GM12864 (cell line): ENCODE measurements at regions not wholly inside any gene's neighbourhood (a gene's known extent, or its start where the extent isn't known, plus 50 kb on each side); places are given as distances from the start of the nearest gene placed in this dataset.
"Not testable (repeated sequence)": the region's sequence is repeated elsewhere in the genome, so short reads cannot be mapped to it uniquely, and the experiment has no call there.

Source experiments
- DNase-seq: peaks from one replicate; pipeline ENCODE4 v3.0.0-alpha.2; 2011; ENCODE audit warnings: low read depth
- H3K4me3 ChIP-seq: 2 replicates; pipeline ENCODE4 v1.5.1; 2011; ENCODE audit warnings: mild to moderate bottlenecking, low read depth, low read length, control low read depth
- CTCF ChIP-seq: IDR thresholded peaks from 2 replicates; pipeline ENCODE4 v1.5.1; 2011; ENCODE audit warnings: low read depth, mild to moderate bottlenecking, moderate library complexity, low read length, control low read depth, inconsistent platforms; ENCODE audit errors: missing control alignments

GRCh38 chr9:29440449-29440848 lies 1867.2 kb upstream of the C9orf72 start:
- no peak for DNase-seq
- no peak for TF ChIP-seq CTCF
- no peak overlapping the region for H3K4me3 ChIP-seq

DNA sequence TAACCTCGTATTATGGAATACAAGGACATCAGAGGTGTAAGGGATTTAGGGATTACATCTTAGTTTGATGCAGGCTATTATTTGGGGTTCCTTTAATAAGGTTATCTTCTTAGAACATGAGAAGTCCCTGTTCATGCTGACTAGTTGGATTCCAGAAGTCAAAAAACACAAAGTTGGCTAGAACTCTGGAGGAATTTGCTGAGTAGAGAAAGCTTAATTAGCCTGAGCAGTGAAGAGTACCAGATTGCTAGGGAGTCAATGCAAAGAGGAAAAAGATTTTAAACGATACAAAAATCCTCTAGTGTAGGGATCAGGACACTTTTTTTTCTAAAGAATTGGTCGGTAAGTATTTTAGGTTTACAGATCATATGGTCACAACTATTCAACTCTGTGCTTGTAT lies 1872.5 kb upstream of the C9orf72 start:
- DNase-seq, result no peak
- no peak for TF ChIP-seq CTCF
- no peak overlapping the region for H3K4me3 ChIP-seq

- no peak for DNase-seq
- H3K4me3 ChIP-seq, result no peak overlapping the region
- no peak for TF ChIP-seq CTCF
These were observed 1876.0 kb upstream of the C9orf72 start for GRCh38 chr9:29449306-29449705.

DNA sequence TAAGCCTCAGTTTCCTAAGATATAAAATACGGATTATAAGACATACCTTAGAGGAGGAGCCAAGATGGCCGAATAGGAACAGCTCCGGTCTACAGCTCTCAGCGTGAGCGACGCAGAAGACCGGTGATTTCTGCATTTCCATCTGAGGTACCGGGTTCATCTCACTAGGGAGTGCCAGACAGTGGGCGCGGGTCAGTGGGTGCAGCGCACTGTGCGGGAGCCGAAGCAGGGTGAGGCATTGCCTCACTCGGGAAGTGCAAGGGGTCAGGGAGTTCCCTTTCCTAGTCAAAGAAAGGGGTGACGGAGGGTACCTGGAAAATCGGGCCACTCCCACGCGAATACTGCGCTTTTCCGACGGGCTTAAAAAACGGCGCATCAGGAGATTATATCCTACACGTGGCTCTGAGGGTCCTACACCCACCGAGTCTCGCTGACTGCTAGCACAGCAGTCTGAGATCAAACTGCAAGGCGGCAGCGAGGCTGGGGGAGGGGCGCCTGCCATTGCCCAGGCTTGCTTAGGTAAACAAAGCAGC lies 1877.1 kb upstream of the C9orf72 start:
- DNase-seq, H3K4me3 ChIP-seq: not testable (repeated sequence)

GRCh38 chr9:29456940-29457339 lies 1883.7 kb upstream of the C9orf72 start:
- H3K4me3 ChIP-seq, result no peak overlapping the region
- no peak for DNase-seq
- no peak for TF ChIP-seq CTCF

DNA sequence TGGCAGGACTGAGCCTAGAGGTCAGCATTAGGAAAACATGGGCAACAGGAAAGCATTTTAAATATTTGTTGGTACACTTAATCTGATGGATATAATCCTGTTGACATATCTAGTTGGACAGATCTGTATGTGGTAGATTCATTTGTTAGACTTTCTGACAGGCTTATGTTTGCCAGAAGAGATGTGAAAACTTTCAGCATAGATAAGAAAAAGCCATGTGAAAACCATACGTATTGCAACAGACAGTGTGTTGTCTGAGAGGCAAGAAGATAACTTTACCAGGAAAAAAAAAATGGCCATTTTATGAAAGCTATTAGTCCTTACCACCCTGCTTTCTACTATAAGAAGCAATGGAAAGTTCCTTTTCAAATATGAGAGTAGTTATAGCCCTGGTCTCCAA lies 1902.2 kb upstream of the C9orf72 start:
- DNase-seq, result no peak
- no peak for TF ChIP-seq CTCF

GRCh38 chr9:29511680-29512079 lies 1938.4 kb upstream of the C9orf72 start:
- H3K4me3 ChIP-seq, result no peak overlapping the region
- TF ChIP-seq CTCF, result no peak
- no peak for DNase-seq

More for the DNA sequence above, 1902.2 kb upstream of the C9orf72 start:
- H3K4me3 ChIP-seq, result no peak overlapping the region
